ENCODE measurements at regions not wholly inside any gene's neighbourhood (a gene's known extent, or its start where the extent isn't known, plus 50 kb on each side); places are given as distances from the start of the nearest gene placed in this dataset.

- Histone ChIP-seq H3K4me3 (ENCODE audit: low read depth, low read length) (no peak overlapping the region), H3K27me3 (replicated peaks) (no peaks in the 10 kb centered on the region), H3K27ac (no peak overlapping the region), H3K36me3 (replicated peaks) (no peaks in the 10 kb centered on the region)
- no peak for TF ChIP-seq CTCF (IDR thresholded peaks at IDR 0.05; ENCODE audit: low read depth, low read length, missing control alignments)
- peak; percentile 38 for DNase-seq
- in situ Hi-C loops (cut with HindIII; ENCODE audit: low pct_ligation_motif_present, low sequenced_read_pairs) = no loop called here
Measured at GRCh38 chr2:219722276-219722879, 94.9 kb downstream of the SLC4A3 start.

- no peak overlapping the region for H3K27ac ChIP-seq
- in situ Hi-C loops (cut with HindIII; ENCODE audit: low pct_ligation_motif_present, low sequenced_read_pairs) = no loop called here
- H3K4me3 ChIP-seq (ENCODE audit: low read depth, low read length) = no peak overlapping the region
- no peaks in the 10 kb centered on the region for H3K36me3 ChIP-seq (replicated peaks)
- TF ChIP-seq CTCF (IDR thresholded peaks at IDR 0.05; ENCODE audit: low read depth, low read length, missing control alignments) = no peak
- H3K27me3 ChIP-seq (replicated peaks) = no peaks in the 10 kb centered on the region
- DNase-seq = no peak
Measured at GRCh38 chr2:219723311-219723710, 95.9 kb downstream of the SLC4A3 start.

GRCh38 chr2:219724628-219725027 is 97.2 kb downstream of the SLC4A3 start:
- in situ Hi-C loops (cut with HindIII; ENCODE audit: low pct_ligation_motif_present, low sequenced_read_pairs) = no loop called here
- no peak overlapping the region for H3K27ac ChIP-seq
- no peak for TF ChIP-seq CTCF (IDR thresholded peaks at IDR 0.05; ENCODE audit: low read depth, low read length, missing control alignments)
- H3K36me3 ChIP-seq (replicated peaks) = no peaks in the 10 kb centered on the region
- DNase-seq = no peak
- no peak overlapping the region for H3K4me3 ChIP-seq (ENCODE audit: low read depth, low read length)
- no peaks in the 10 kb centered on the region for H3K27me3 ChIP-seq (replicated peaks)

- Histone ChIP-seq H3K27ac (no peak overlapping the region), H3K27me3 (replicated peaks) (no peaks in the 10 kb centered on the region), H3K36me3 (replicated peaks) (no peaks in the 10 kb centered on the region), H3K4me3 (ENCODE audit: low read depth, low read length) (no peak overlapping the region)
- no peak for DNase-seq
- in situ Hi-C loops (cut with HindIII; ENCODE audit: low pct_ligation_motif_present, low sequenced_read_pairs) = no loop called here
- TF ChIP-seq CTCF (IDR thresholded peaks at IDR 0.05; ENCODE audit: low read depth, low read length, missing control alignments) = peak; percentile 15
Measured at GRCh38 chr2:219726916-219727315, 99.5 kb downstream of the SLC4A3 start.

GRCh38 chr2:219727771-219728429 is 100.5 kb downstream of the SLC4A3 start:
- H3K27me3 ChIP-seq (replicated peaks) = no peaks in the 10 kb centered on the region
- in situ Hi-C loops (cut with HindIII; ENCODE audit: low pct_ligation_motif_present, low sequenced_read_pairs) = no loop called here
- no peak overlapping the region for H3K4me3 ChIP-seq (ENCODE audit: low read depth, low read length)
- no peak for TF ChIP-seq CTCF (IDR thresholded peaks at IDR 0.05; ENCODE audit: low read depth, low read length, missing control alignments)
- no peaks in the 10 kb centered on the region for H3K36me3 ChIP-seq (replicated peaks)
- H3K27ac ChIP-seq = no peak overlapping the region
- DNase-seq = no peak
